HL-60 (cell line): ENCODE measurements at regions not wholly inside any gene's neighbourhood (a gene's known extent, or its start where the extent isn't known, plus 50 kb on each side); places are given as distances from the start of the nearest gene placed in this dataset.

ENCODE experiments used
- CTCF ChIP-seq: IDR thresholded peaks from one replicate; pipeline ENCODE4 v1.5.1; 2011; ENCODE audit warnings: low read length, control low read depth, inconsistent platforms; ENCODE audit not compliant: insufficient read depth
- GABPA ChIP-seq: IDR thresholded peaks from 2 replicates; pipeline ENCODE4 v1.6.1; 2012; ENCODE audit warnings: low read depth
- POLR2AphosphoS5 ChIP-seq: IDR thresholded peaks from 2 replicates; pipeline ENCODE4 v1.6.1; 2012; ENCODE audit warnings: low read depth
- REST ChIP-seq: IDR thresholded peaks from 2 replicates; pipeline ENCODE4 v1.6.1; 2012; ENCODE audit warnings: low read depth; ENCODE audit not compliant: insufficient replicate concordance

DNA sequence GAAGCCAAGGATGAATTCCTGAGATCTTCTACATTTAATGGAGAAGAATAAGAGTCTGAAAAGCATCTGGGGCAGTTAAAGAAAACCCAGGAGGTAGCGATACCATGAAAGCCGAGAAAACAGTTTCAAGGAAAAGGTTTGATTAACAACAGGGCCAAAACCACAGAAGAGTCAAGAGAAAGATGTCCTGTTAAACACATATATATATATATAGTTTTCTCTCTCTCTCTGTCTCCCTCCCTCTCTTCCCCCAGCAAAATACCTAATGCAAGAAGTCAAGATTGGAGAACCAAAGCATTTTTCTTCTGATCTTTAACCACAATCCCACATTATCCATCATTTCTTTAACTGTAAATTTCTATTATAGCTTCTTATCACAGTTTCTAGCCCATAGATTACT is 261.4 kb downstream of the SNX13 start:
- no peak for TF ChIP-seq POLR2AphosphoS5
- no peak for TF ChIP-seq REST
- TF ChIP-seq CTCF, result no peak
- TF ChIP-seq GABPA, result no peak
